BE2C (cell line): ENCODE measurements at regions not wholly inside any gene's neighbourhood (a gene's known extent, or its start where the extent isn't known, plus 50 kb on each side); places are given as distances from the start of the nearest gene placed in this dataset.
"Not testable (repeated sequence)": the region's sequence is repeated elsewhere in the genome, so short reads cannot be mapped to it uniquely, and the experiment has no call there.

Source experiments
- DNase-seq: peaks from one replicate; pipeline ENCODE4 v3.0.0-alpha.2; 2020
- H3K27me3 ChIP-seq: fragments of 250-450 bp; sonication (Bioruptor Pico); 2 replicates; pipeline ENCODE4 v1.5.1; 2020; ENCODE audit warnings: mild to moderate bottlenecking
- H3K36me3 ChIP-seq: fragments of 250-450 bp; sonication (Bioruptor Pico); 2 replicates; pipeline ENCODE4 v1.5.1; 2020; ENCODE audit warnings: mild to moderate bottlenecking
- H3K4me1 ChIP-seq: fragments of 250-450 bp; sonication (Bioruptor Pico); 2 replicates; pipeline ENCODE4 v1.5.1; 2020
- H3K4me3 ChIP-seq: 2 replicates; pipeline ENCODE4 v1.5.1; 2011; ENCODE audit warnings: low read depth, low read length
- H3K9me3 ChIP-seq: fragments of 250-450 bp; sonication (Bioruptor Pico); 2 replicates; pipeline ENCODE4 v1.5.1; 2020
- CTCF ChIP-seq: IDR thresholded peaks from 2 replicates; pipeline ENCODE4 v1.5.1; 2012; ENCODE audit warnings: mild to moderate bottlenecking, low read depth, low read length

- no peak for TF ChIP-seq CTCF
- no peak for DNase-seq
- Histone ChIP-seq H3K4me3 (no peak overlapping the region), H3K4me1 (no peaks in the 10 kb centered on the region), H3K9me3 (no peaks in the 10 kb centered on the region), H3K27me3 (no peaks in the 10 kb centered on the region), H3K36me3 (no peaks in the 10 kb centered on the region)
Measured at GRCh38 chr11:45000918-45001317, 50.2 kb upstream of the TP53I11 start.

GRCh38 chr11:45001466-45002165, 50.9 kb upstream of the TP53I11 start:
- Histone ChIP-seq H3K4me1 (no peaks in the 10 kb centered on the region), H3K36me3 (no peaks in the 10 kb centered on the region), H3K27me3 (no peaks in the 10 kb centered on the region), H3K9me3 (no peaks in the 10 kb centered on the region), H3K4me3 (no peak overlapping the region)
- no peak for DNase-seq
- TF ChIP-seq CTCF = no peak

GRCh38 chr11:45005106-45005505, 54.4 kb upstream of the TP53I11 start:
- Histone ChIP-seq H3K36me3 (no peaks in the 10 kb centered on the region), H3K4me3 (no peak overlapping the region), H3K9me3 (no peaks in the 10 kb centered on the region), H3K27me3 (no peaks in the 10 kb centered on the region), H3K4me1 (no peaks in the 10 kb centered on the region)
- TF ChIP-seq CTCF = no peak
- no peak for DNase-seq

- no peaks in the 10 kb centered on the region for H3K4me1 ChIP-seq
- DNase-seq = no peak
- no peaks in the 10 kb centered on the region for H3K36me3 ChIP-seq
- H3K27me3 ChIP-seq = no peaks in the 10 kb centered on the region
- no peaks in the 10 kb centered on the region for H3K9me3 ChIP-seq
- no peak for TF ChIP-seq CTCF
- no peak overlapping the region for H3K4me3 ChIP-seq
Measured at GRCh38 chr11:45007011-45007410, 56.3 kb upstream of the TP53I11 start.

GRCh38 chr11:45015983-45016382, 65.3 kb upstream of the TP53I11 start:
- not testable (repeated sequence) for H3K27me3 ChIP-seq, H3K9me3 ChIP-seq, DNase-seq, H3K4me3 ChIP-seq, H3K4me1 ChIP-seq, H3K36me3 ChIP-seq

GRCh38 chr11:45016446-45016845, 65.8 kb upstream of the TP53I11 start:
- not testable (repeated sequence) for H3K27me3 ChIP-seq, H3K4me3 ChIP-seq, H3K9me3 ChIP-seq, H3K4me1 ChIP-seq, DNase-seq, H3K36me3 ChIP-seq

- peak; percentile 20; the same call in 1 of the 2 replicates for TF ChIP-seq CTCF
- H3K27me3 ChIP-seq = no peaks in the 10 kb centered on the region
- DNase-seq = no peak
- H3K4me1 ChIP-seq = peaks cover 4% of the 10 kb centered on the region
- H3K4me3 ChIP-seq = no peak overlapping the region
- no peaks in the 10 kb centered on the region for H3K9me3 ChIP-seq
- H3K36me3 ChIP-seq = no peaks in the 10 kb centered on the region
Measured at GRCh38 chr11:45017329-45017728, 66.6 kb upstream of the TP53I11 start.
